Heart left ventricle (tissue), 13 donors: ENCODE measurements at regions not wholly inside any gene's neighbourhood (a gene's known extent, or its start where the extent isn't known, plus 50 kb on each side); places are given as distances from the start of the nearest gene placed in this dataset.

Source experiments
- CTCF ChIP-seq, 12 donors: fragments of 200-600 bp; sonication (generic) in 4 of 12; IDR thresholded peaks; one replicate each; pipeline versions ENCODE4 v1.5.0 to v1.8.0; 2018 to 2022; ENCODE audit warnings: antibody characterized with exemption in 12 of 12, mild to moderate bottlenecking in 5 of 12
- POLR2A ChIP-seq, 2 donors: fragments of 450-650 bp; IDR thresholded peaks; one replicate each; pipeline ENCODE4 v1.6.1; 2017; ENCODE audit warnings: antibody characterized with exemption in 2 of 2, mild to moderate bottlenecking in 2 of 2, moderate library complexity in 2 of 2
- donor health status: ischemic (EF 13 %, LVEDD 7.1; RV severe dilation, severe dysfunction).
- donor health status: DM: no; HTN: yes; CAD: no.
- donor health status: DM: no; HTN: no; CAD: no.
- donor health status: ischemic (EF 25% LVEDD 6.9; RV normal size, moderate dysfunction).
- donor health status: ischemic (EF 25% LVEDD 5.7; RV mildly dilated, moderate dysfunction).
- donor health status: ischemic (EF 35%, LVEDD 5.7; RV mildly dilated, moderate dysfunction).
- donor health status: nonischemic (EF 11% LVEDD 7.7; RV severe dilation, severe dysfunction).
- donor health status: DM: yes; HTN: yes; CAD: no.
- donor health status: PGD.
- donor health status: ischemic (EF 29% LVEDD 5.4; RV normal size, mild dysfunction).
- donor health status: nonischemic (EF 23%, LVEDD 6.1; RV moderate dilation, normal function).

GRCh38 chr11:128246810-128247594 is 340.4 kb downstream of the ETS1 start:
- no peak for TF ChIP-seq CTCF (IDR thresholded peaks at IDR 0.05)
- no peak for TF ChIP-seq POLR2A (IDR thresholded peaks at IDR 0.05)
